SKM-1 (cell line): ENCODE measurements at regions not wholly inside any gene's neighbourhood (a gene's known extent, or its start where the extent isn't known, plus 50 kb on each side); places are given as distances from the start of the nearest gene placed in this dataset.

ENCODE experiments used
- DNase-seq: peaks from one replicate; lab custom pipeline; 2025; ENCODE audit not compliant: unreplicated experiment; lab: John Stamatoyannopoulos, UW

DNA sequence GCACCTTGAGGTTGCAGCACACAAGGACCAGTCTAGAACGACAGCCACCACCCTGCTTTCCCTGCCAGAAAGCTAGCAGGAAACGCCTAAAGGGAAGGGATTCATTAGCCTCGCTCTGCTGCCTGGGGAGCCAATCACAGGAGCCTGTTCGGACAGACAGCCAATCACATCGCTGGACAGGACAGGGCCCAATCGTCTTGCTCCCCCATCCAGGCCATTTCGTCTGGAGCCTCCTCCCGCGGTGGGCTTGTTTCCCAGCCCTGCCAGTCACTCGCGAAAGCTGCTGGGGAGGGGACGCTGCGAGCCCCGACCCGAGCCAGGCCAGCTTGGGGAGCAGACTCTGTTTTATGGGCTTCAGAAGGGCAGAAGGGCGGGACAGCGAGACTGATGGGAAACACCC is 79.8 kb upstream of the NCAM1 start:
- no peak for DNase-seq

DNA sequence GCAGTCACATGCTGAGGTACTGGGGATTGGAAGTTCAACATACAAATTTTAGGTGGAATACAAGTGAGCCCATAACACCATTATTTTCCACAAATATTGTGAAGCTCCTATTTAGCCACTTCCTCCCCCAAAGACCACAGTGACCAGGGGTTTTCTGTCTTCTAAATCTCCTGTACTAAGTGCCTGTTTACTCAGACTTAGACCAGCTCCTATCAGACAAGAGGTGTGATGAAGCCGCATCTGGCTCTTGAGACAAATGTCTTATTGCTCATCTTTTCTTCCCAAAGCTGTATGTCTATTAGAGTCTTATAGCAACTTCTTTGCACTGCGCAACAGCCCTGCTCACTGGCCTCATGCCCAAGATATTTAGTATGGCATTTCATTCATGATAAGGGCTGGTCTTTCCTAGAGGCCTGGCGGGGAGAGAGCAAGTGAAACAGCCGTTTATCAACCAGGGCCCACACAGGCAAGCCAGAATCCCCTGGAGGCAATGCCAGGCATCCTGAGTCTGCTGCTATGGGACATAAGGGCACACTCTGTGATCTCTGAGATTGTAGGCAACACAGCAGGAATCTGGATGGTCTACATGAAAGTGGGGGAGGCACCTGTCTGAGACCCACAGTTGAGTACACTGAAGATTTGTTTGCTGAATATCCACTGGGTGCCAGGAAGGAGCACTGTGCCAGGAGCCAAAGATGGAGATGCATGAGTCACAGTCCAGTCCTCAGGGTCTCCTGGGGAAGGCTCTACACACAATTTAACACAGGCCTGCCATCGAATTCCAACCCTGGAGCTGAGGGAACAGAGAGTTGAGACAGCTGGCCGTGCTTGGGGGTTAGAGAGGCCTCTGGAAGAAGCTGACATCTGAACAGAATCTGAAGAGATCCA is 78.5 kb upstream of the NCAM1 start:
- DNase-seq, result no peak

- no peak for DNase-seq
Observed at GRCh38 chr11:112884012-112884767, 77.0 kb upstream of the NCAM1 start.

GRCh38 chr11:112885744-112886433 is 75.3 kb upstream of the NCAM1 start:
- no peak for DNase-seq

DNA sequence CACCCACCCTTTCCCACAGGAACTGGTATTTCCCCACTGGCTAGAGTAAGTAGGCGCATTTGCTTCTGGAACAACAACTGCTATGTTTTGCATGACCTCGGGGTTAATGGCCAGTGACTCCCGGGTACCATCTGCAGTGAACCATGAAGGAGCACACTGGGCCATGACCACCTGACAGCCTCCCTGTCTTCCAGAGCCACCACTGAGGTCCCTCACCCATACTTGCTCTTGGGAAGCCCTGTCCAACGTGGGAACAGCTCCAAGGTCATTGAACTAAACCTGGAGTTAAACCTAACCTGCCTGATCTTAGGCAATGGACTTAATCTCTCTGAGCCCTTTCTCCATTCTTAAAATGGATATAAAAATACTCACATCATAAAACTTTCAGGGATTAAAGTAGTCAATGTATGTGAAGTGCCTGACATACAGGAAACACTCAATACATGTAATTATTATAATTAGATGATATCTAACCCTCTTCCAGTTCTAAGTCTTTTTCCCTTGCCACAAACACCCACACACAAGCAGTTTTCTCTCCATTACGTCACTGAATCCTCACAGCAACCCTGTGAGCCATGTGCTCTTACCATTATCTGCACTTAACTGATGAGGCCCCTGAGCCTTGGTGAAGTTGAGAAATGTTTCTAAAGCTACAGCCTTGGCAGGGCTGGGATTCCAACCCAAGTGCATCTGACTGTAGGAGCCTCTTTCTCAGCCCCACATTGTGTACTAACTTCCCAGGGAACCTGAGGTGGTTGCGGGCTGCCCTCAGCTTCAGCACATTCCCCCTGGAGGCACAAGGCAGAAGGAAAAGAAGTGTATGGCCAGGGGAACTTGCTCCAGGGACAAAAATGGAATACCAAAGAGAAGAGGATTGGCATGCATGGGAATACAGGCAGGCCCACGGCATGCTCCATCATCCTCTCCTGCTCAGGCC is 74.5 kb upstream of the NCAM1 start:
- no peak for DNase-seq

DNA sequence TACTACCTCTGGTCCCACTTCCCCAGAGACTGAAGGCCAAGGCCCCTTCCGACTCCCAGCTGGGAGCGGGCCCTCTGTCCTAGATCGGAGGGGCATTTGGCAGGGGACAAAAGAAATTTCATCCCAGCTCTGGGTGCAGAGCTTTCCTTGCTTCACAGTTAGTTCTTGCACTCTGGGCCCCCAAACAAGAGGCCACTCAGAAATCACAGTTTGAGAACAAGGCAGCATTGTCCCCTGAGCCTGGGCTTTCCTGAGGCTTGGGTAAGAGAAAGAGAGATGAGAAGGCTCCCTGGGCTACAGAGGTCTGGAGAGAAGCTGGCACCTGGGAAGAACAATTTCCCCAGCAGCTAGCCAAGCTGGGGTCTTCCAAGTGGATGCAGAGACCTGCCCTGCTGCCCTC is 71.8 kb upstream of the NCAM1 start:
- no peak for DNase-seq

DNA sequence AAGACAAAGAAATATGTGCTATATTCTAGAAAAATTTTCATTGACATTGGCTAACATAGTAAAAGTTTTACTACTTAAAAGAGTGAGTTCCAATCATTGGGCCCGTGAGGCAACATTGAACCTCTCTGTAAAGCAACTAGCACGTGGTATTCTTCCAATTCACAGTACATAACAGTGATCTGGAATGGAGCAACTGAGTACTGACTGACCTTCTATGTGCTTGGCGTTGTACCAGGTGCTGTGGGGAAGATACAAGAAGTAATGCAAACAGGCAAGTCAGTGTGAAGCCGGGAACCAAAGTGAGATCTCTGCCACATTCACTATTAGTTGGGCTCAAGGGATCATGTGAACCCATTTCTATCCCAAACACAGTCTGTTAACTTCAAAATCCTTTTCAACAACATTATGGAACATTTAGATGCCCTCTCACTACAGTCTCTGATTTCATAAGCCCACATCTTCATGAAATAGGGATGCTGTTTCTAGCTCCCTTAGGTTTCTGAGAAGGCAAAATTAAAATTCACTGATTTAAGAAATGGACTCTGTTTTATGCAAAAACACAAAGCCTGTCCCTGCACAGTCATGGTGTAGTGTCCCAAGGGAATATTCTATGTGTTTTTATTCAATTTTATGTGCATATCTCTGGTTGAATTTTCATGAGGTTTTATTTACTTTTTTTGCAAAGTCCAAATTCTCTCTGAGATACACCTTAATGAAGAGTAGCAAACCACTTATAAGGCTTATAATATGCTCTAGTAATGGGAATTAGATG is 61.8 kb upstream of the NCAM1 start:
- DNase-seq, result no peak

- no peak for DNase-seq
Observed at GRCh38 chr11:112901924-112902323, 59.3 kb upstream of the NCAM1 start.

- DNase-seq, result no peak
Observed at GRCh38 chr11:112902361-112903011, 58.7 kb upstream of the NCAM1 start.

- no peak for DNase-seq
Observed at GRCh38 chr11:112903340-112903739, 57.9 kb upstream of the NCAM1 start.

- no peak for DNase-seq
Observed at GRCh38 chr11:112911124-112911523, 50.1 kb upstream of the NCAM1 start.
